ENCODE measurements at regions not wholly inside any gene's neighbourhood (a gene's known extent, or its start where the extent isn't known, plus 50 kb on each side); places are given as distances from the start of the nearest gene placed in this dataset.

- no peak for DNase-seq (ENCODE audit: low spot score)
- in situ Hi-C loops (cut with MboI; ENCODE audit: low sequenced_read_pairs, unreplicated experiment): no loop called here
- TF ChIP-seq CTCF (IDR thresholded peaks at IDR 0.05; ENCODE audit: borderline replicate concordance, control extremely low read depth, extremely low read depth, insufficient read depth, missing control alignments): no peak
Observed at GRCh38 chr3:76776927-76777326, 263.0 kb upstream of the ROBO2 start.

DNA sequence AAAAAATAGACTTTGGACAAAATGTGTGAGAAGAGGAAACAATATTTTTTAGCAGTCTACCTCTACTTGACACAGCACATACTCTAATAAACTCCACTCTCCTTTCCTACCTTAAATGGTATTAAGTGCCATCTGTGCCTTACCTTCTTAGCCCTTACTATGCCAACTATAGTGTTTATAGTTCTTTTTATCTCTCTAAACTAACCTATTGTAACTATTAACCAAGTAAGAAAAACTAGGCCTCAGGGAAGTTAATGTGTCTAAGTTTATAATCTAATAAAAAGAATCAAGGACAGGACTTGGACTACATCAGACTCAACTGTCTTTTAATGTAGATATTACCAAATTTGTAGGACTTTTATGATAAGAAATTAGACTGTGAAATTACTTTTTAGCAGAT, 251.7 kb upstream of the ROBO2 start:
- DNase-seq (ENCODE audit: low spot score): no peak
- in situ Hi-C loops (cut with MboI; ENCODE audit: low sequenced_read_pairs, unreplicated experiment): no loop called here
- no peak for TF ChIP-seq CTCF (IDR thresholded peaks at IDR 0.05; ENCODE audit: borderline replicate concordance, control extremely low read depth, extremely low read depth, insufficient read depth, missing control alignments)

- no peak for DNase-seq (ENCODE audit: low spot score)
- TF ChIP-seq CTCF (IDR thresholded peaks at IDR 0.05; ENCODE audit: borderline replicate concordance, control extremely low read depth, extremely low read depth, insufficient read depth, missing control alignments): no peak
- in situ Hi-C loops (cut with MboI; ENCODE audit: low sequenced_read_pairs, unreplicated experiment): no loop called here
Observed at GRCh38 chr3:76789237-76789636, 250.7 kb upstream of the ROBO2 start.

- no peak for TF ChIP-seq CTCF (IDR thresholded peaks at IDR 0.05; ENCODE audit: borderline replicate concordance, control extremely low read depth, extremely low read depth, insufficient read depth, missing control alignments)
- DNase-seq (ENCODE audit: low spot score): no peak
- in situ Hi-C loops (cut with MboI; ENCODE audit: low sequenced_read_pairs, unreplicated experiment): no loop called here
Observed at GRCh38 chr3:76811418-76811817, 228.5 kb upstream of the ROBO2 start.

DNA sequence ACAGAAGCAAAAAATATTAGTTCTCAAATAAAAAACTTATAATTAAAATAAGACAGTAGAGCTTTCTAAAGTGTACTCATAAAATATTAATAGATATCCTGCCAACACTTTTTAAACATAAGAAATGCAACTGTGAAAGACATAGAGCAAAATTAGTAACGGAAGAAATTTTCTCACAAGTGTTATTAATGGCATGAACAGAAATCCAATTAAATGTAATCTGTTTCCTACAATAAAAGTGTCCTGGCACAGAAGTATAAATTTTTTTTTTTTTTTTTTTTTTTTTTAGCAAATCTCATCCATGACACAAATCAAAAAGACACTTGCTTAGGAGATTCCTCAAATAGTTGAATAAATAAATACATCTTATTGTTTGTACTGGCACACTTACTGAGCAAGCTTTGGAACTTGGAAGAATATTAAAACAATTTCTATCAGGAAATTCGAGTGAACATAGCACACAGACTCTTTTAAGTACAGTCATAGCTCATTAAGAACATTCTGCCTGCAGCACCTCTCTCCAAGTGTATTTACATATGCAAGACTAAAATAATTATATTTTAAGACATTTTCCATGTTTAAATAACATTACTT, 227.2 kb upstream of the ROBO2 start:
- DNase-seq (ENCODE audit: low spot score): no peak
- TF ChIP-seq CTCF (IDR thresholded peaks at IDR 0.05; ENCODE audit: borderline replicate concordance, control extremely low read depth, extremely low read depth, insufficient read depth, missing control alignments): no peak
- in situ Hi-C loops (cut with MboI; ENCODE audit: low sequenced_read_pairs, unreplicated experiment): no loop called here

DNA sequence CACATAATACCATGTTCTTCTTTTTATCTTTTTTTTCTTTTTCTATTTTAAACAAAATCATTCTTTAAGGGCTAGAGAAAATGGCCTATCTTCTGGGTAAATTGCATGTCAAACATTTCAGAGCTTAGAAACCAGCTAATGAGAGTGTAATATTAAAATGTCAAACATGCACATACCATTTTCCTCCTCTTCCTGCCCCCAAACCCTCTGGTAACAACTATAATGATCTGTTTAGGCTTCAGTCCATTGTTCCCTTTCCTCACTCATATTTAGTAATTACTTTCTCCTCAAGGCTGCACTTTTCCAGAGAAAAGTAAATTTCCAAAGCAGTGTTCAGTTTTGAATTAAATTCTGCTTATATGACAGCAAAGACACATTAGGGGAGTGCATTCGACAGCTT, 224.3 kb upstream of the ROBO2 start:
- in situ Hi-C loops (cut with MboI; ENCODE audit: low sequenced_read_pairs, unreplicated experiment): no loop called here
- TF ChIP-seq CTCF (IDR thresholded peaks at IDR 0.05; ENCODE audit: borderline replicate concordance, control extremely low read depth, extremely low read depth, insufficient read depth, missing control alignments): no peak

DNA sequence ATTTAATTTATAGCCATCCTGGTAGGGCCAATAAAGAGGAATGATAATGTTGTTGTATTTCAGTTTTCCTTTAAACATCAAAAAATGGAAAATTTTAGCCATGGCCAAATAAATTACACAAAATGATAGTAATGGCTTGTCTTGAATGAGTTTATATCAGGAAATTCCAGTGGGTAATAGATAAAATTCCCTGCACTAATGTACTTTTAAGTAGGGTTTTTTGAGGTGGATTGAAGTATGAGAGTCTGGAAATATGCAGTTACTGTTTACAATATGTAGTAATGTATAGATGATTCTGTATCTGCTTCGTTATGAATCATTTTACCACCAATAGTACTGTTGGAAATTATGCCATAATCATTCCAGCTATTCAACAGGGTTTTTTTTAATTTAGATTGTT, 219.4 kb upstream of the ROBO2 start:
- in situ Hi-C loops (cut with MboI; ENCODE audit: low sequenced_read_pairs, unreplicated experiment): no loop called here
- no peak for TF ChIP-seq CTCF (IDR thresholded peaks at IDR 0.05; ENCODE audit: borderline replicate concordance, control extremely low read depth, extremely low read depth, insufficient read depth, missing control alignments)
- DNase-seq (ENCODE audit: low spot score): no peak

More for the DNA sequence above, 224.3 kb upstream of the ROBO2 start:
- no peak for DNase-seq (ENCODE audit: low spot score)

Data from GM13976 (cell line).